GM19452 (cell line): ENCODE measurements at regions not wholly inside any gene's neighbourhood (a gene's known extent, or its start where the extent isn't known, plus 50 kb on each side); places are given as distances from the start of the nearest gene placed in this dataset.

ENCODE experiments used
- ATAC-seq: cut with Tn5 transposase; IDR thresholded peaks from one replicate; pipeline ENCODE4 v1.9.1; 2021; ENCODE audit not compliant: unreplicated experiment

GRCh38 chr6:44674226-44675155 lies 287.0 kb downstream of the CDC5L start:
- ATAC-seq, result no peak

DNA sequence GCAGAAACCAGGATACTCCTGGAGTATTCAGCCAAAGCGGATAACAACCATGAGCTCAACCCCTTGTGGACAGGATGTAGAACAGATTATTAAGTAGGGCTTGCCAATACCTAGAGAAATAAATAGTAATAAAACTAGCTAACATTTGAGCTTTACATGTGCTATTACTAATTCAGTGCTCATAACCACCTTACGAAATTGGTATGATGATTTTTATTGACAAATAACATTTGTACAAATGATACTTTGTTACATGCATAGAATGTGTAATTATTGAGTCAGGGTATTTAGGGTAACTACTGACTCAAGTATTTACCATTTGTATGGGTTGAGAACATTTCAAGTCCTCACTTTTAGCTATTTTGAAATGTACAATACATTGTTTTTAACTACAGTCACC lies 287.9 kb downstream of the CDC5L start:
- ATAC-seq, result no peak

DNA sequence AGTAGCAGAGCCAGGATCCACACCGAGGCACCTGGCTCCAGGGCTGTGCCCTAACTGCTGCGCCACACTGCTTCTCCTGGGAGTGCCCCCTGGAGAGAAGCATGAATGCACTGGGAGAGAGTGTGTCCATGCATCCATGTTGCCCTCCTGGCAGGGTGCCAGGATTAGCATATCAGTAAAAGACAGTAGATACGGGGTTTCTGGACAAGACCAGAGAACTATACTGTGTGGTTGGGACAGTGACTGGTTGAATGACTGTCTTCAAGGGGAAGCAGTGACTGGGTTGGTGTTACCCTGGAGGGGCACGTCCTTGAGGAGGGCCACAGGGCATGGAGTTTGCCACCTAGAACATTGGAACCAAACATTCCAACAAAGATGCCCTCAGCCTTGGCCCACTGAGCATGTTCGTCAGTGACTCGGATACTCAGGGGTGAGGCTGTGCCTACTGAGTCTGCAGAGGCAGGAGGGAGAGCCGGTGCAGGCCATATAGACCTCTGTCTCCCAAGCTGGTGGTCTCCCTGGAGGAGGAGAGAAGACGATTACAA lies 288.8 kb downstream of the CDC5L start:
- ATAC-seq, result no peak

DNA sequence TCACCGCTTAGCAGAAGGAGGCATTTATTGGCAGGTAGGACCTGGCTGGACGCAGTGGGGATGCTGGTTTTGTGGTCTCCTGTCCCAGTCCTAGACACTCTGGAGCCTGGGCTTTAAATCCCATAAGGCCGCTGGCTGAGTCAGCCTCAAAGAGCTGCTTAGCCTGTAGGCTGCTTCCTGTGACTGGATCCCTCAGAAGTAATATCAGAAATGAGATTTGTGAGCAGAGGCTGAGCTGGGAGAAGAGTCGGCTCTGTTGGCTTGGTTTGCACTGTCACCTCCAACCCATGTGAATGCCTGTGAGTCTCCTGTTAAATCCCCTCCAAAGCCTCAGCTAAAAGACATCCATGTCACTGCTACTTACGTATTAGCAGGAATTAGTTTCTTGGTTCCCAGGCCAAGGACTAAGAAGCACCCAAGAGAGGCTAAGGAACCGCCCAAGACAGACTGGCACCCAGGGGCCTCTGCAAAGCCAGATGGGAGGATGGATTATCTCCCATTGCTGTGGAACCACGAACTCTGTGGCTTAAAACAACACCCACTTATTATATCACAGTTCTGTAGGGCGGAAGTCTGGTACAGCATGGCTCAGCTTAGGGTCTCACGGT lies 289.4 kb downstream of the CDC5L start:
- no peak for ATAC-seq

- no peak for ATAC-seq
These were observed 290.9 kb downstream of the CDC5L start for GRCh38 chr6:44678252-44678935.

- ATAC-seq, result no peak
These were observed 292.1 kb downstream of the CDC5L start for GRCh38 chr6:44679438-44680201.

DNA sequence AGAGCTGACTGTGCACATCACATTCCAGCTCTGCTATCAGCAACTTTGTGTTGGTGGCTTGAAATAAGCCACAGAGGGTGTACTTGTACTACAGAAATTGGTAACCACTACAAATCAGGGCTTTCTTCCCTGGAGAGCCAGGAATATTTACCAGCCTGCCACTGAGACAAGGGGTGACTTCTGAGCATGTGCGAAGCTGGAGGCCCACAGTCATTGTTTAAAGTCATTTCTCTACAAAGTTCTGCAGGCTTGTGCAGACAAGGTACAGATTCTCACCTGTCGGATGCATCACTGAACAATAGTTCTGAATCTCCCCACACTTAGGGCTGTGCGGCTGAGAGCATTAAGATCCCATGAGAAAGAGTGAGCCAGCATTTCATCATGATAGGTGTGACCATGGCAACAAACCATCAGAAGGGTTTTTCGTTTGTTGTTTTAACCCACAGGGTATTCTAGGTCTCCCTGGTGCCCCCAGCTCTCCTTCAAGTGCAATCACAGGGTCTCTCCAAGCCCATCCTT lies 292.8 kb downstream of the CDC5L start:
- ATAC-seq, result no peak

- ATAC-seq, result no peak
These were observed 294.3 kb downstream of the CDC5L start for GRCh38 chr6:44681761-44682160.

DNA sequence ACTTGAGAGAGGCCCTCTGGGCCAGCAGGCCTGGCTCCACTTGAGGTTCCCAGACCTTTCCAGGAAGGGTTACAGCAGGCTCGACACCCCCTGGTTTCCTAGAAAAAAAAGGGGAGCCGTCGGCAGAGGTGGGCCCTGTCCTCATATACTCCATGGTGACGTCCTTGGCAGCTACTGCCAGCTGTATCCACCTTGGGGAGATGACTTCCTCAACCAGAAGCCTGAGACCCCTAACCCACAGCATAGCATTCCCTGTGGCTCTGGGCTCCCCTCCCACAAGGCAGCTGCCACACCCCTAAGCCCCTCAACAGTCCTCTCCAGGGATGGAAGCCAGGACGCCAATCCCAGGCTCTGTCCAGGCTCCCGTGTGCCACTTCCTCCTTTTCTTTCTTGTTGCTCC lies 294.8 kb downstream of the CDC5L start:
- no peak for ATAC-seq

- no peak for ATAC-seq
These were observed 295.7 kb downstream of the CDC5L start for GRCh38 chr6:44682987-44683779.

GRCh38 chr6:44685213-44685612 lies 297.7 kb downstream of the CDC5L start:
- no peak for ATAC-seq

DNA sequence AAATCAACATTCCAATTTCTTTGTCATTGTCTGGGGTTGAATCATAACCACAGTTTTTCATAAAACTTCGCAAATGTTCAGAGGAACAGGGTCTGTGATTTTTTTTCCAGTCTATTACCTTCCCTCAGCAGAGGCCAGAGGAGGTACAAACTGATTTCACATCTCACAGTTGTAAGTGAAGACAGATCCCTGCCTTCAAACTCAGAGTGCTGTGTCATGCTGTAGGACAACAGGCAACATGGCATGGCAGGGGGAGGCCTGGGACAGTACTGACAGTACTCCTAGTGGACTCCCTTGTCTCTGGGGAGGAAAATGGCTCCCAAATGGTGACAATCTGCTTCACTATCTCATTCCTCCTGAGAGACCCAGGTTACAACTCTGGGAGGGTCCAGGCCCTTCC lies 308.6 kb downstream of the CDC5L start:
- ATAC-seq, result no peak

- ATAC-seq, result no peak
These were observed 309.2 kb downstream of the CDC5L start for GRCh38 chr6:44696686-44697085.

GRCh38 chr6:44697327-44697726 lies 309.8 kb downstream of the CDC5L start:
- ATAC-seq, result no peak

DNA sequence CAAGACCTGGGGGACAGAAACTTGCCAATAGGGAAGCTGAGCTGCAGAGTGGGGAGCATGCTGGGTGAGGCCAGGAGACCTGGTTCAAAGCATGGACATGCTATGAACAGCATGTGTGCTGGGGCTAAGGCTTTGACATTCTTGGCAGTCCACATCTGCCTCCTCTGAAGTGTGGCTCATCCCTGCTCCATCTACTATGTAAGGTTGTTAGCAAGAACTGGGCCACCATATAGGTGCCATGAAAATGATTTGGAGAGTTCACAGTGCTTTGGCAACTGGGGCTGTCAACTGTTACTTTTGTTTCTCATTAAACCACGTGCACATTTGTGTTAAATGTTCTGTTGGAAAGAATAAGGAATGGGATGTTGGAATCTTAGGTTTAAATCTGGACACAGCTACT lies 311.1 kb downstream of the CDC5L start:
- no peak for ATAC-seq

GRCh38 chr6:44699082-44699481 lies 311.6 kb downstream of the CDC5L start:
- ATAC-seq, result no peak

- no peak for ATAC-seq
These were observed 312.3 kb downstream of the CDC5L start for GRCh38 chr6:44699851-44700250.

- ATAC-seq, result no peak
These were observed 312.9 kb downstream of the CDC5L start for GRCh38 chr6:44700422-44700821.

DNA sequence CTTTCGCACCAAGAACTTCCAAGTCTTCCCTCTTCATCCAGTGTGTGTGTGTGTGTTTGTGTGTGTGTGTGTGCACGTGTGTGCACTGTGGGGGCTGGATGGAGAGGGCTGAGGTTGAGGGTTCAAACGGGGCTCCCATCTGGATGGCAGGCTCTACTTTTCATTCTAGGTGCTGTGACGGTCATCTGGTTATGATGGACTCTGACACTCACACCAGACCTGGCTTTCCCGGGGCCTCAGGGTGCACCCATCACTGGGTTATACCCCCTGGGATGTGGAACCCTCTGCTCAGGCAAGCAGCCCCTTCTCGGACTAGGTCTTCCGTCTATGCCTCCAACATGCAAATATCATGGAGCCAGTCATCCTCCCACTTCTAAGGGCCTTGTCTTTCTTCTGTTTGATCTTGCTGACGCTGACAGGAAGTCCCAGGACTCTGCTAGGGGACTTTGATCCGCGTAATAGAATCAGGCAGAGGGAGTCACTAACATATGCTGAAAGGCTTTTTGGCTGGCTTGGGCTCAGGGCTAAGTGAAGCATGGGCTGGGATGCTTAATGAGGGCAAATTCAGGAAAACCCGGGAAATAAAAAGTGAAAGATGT lies 313.6 kb downstream of the CDC5L start:
- ATAC-seq, result no peak
